Activated naive CD8-positive, alpha-beta T cell treated with anti-CD3 and anti-CD28 coated beads, Interleukin-2, amount 10 ng/mL, durations not matched to agents 7 days and 5 days (primary cell): ENCODE measurements at regions not wholly inside any gene's neighbourhood (a gene's known extent, or its start where the extent isn't known, plus 50 kb on each side); places are given as distances from the start of the nearest gene placed in this dataset.

Experiments
- ATAC-seq: fragments of 150-1000 bp; cut with Tn5 transposase; one replicate; pipeline ENCODE4 v1.10.0; 2021; ENCODE audit warnings: low read depth, moderate library complexity
- POLR2A ChIA-PET: fragments of 350-600 bp; sonication (Branson Sonifier 250); formaldehyde crosslinking; loops from one replicate; lab custom pipeline; 2021; ENCODE audit warnings: antibody characterized with exemption; lab: Charles Lee
- DNase-seq: peaks from one replicate; pipeline ENCODE4 v3.0.0; 2021
- H3K27ac Mint-ChIP-seq: one replicate; pipeline ENCODE4 v1.8.0; 2022; ENCODE audit warnings: mild to moderate bottlenecking, mixed read lengths
- H3K27me3 Mint-ChIP-seq: one replicate; pipeline ENCODE4 v1.8.0; 2022; ENCODE audit warnings: mild to moderate bottlenecking, moderate library complexity, mixed read lengths
- H3K36me3 Mint-ChIP-seq: one replicate; pipeline ENCODE4 v1.8.0; 2021; ENCODE audit warnings: mild to moderate bottlenecking, mixed read lengths
- H3K4me1 Mint-ChIP-seq: one replicate; pipeline ENCODE4 v1.8.0; 2021; ENCODE audit warnings: mixed read lengths
- H3K4me3 Mint-ChIP-seq: one replicate; pipeline ENCODE4 v1.8.0; 2022; ENCODE audit warnings: mild to moderate bottlenecking, moderate library complexity, mixed read lengths
- H3K9me3 Mint-ChIP-seq: one replicate; pipeline ENCODE4 v1.8.0; 2021; ENCODE audit warnings: mixed read lengths

- Mint-ChIP-seq H3K9me3 (peaks cover 2% of the 10 kb centered on the region), H3K4me1 (no peaks in the 10 kb centered on the region), H3K36me3 (no peaks in the 10 kb centered on the region), H3K27ac (no peak overlapping the region), H3K27me3 (peaks cover 2% of the 10 kb centered on the region), H3K4me3 (no peak overlapping the region)
- POLR2A ChIA-PET = no interaction called here
- no peak for DNase-seq
- no peak for ATAC-seq
These were observed 342.0 kb downstream of the SEC23A start for GRCh38 chr14:38761033-38761432.

GRCh38 chr14:38758661-38759060 lies 344.4 kb downstream of the SEC23A start:
- POLR2A ChIA-PET = no interaction called here
- H3K27me3 Mint-ChIP-seq = peaks cover 2% of the 10 kb centered on the region
- no peak overlapping the region for H3K27ac Mint-ChIP-seq
- H3K9me3 Mint-ChIP-seq = no peaks in the 10 kb centered on the region
- DNase-seq (no peak), ATAC-seq (no peak)
- no peak overlapping the region for H3K4me3 Mint-ChIP-seq
- H3K36me3 Mint-ChIP-seq = no peaks in the 10 kb centered on the region
- H3K4me1 Mint-ChIP-seq = no peaks in the 10 kb centered on the region

GRCh38 chr14:38755036-38755435 lies 348.0 kb downstream of the SEC23A start:
- Mint-ChIP-seq H3K36me3 (no peaks in the 10 kb centered on the region), H3K9me3 (no peaks in the 10 kb centered on the region), H3K27me3 (peaks cover 2% of the 10 kb centered on the region), H3K27ac (no peak overlapping the region), H3K4me1 (no peaks in the 10 kb centered on the region), H3K4me3 (no peak overlapping the region)
- DNase-seq (no peak), ATAC-seq (no peak)
- POLR2A ChIA-PET = no interaction called here

- DNase-seq (no peak), ATAC-seq (no peak)
- H3K27me3 Mint-ChIP-seq = no peaks in the 10 kb centered on the region
- H3K4me1 Mint-ChIP-seq = no peaks in the 10 kb centered on the region
- H3K4me3 Mint-ChIP-seq = no peak overlapping the region
- H3K36me3 Mint-ChIP-seq = no peaks in the 10 kb centered on the region
- no peak overlapping the region for H3K27ac Mint-ChIP-seq
- H3K9me3 Mint-ChIP-seq = no peaks in the 10 kb centered on the region
- POLR2A ChIA-PET = no interaction called here
These were observed 350.3 kb downstream of the SEC23A start for GRCh38 chr14:38752750-38753149.

- Mint-ChIP-seq H3K4me3 (no peak overlapping the region), H3K27me3 (no peaks in the 10 kb centered on the region), H3K27ac (no peak overlapping the region), H3K36me3 (no peaks in the 10 kb centered on the region), H3K9me3 (no peaks in the 10 kb centered on the region), H3K4me1 (no peaks in the 10 kb centered on the region)
- POLR2A ChIA-PET = no interaction called here
- ATAC-seq (no peak), DNase-seq (no peak)
These were observed 350.7 kb downstream of the SEC23A start for GRCh38 chr14:38752341-38752740.

GRCh38 chr14:38751459-38751858 lies 351.6 kb downstream of the SEC23A start:
- Mint-ChIP-seq H3K9me3 (no peaks in the 10 kb centered on the region), H3K27ac (no peak overlapping the region), H3K27me3 (no peaks in the 10 kb centered on the region), H3K4me3 (no peak overlapping the region), H3K36me3 (no peaks in the 10 kb centered on the region), H3K4me1 (no peaks in the 10 kb centered on the region)
- ATAC-seq (no peak), DNase-seq (no peak)
- POLR2A ChIA-PET = no interaction called here

GRCh38 chr14:38749936-38750335 lies 353.1 kb downstream of the SEC23A start:
- ATAC-seq = no peak
- H3K27ac Mint-ChIP-seq = no peak overlapping the region
- H3K36me3 Mint-ChIP-seq = no peaks in the 10 kb centered on the region
- H3K9me3 Mint-ChIP-seq = no peaks in the 10 kb centered on the region
- POLR2A ChIA-PET = no interaction called here
- no peak overlapping the region for H3K4me3 Mint-ChIP-seq
- no peak for DNase-seq
- H3K4me1 Mint-ChIP-seq = no peaks in the 10 kb centered on the region
- H3K27me3 Mint-ChIP-seq = no peaks in the 10 kb centered on the region

GRCh38 chr14:38745861-38746260 lies 357.2 kb downstream of the SEC23A start:
- ATAC-seq = no peak
- no peak for DNase-seq
- H3K4me3 Mint-ChIP-seq = no peak overlapping the region
- POLR2A ChIA-PET = no interaction called here
- no peaks in the 10 kb centered on the region for H3K27me3 Mint-ChIP-seq
- H3K4me1 Mint-ChIP-seq = no peaks in the 10 kb centered on the region
- H3K27ac Mint-ChIP-seq = no peak overlapping the region
- no peaks in the 10 kb centered on the region for H3K36me3 Mint-ChIP-seq
- no peaks in the 10 kb centered on the region for H3K9me3 Mint-ChIP-seq

GRCh38 chr14:38743966-38744584 lies 359.0 kb downstream of the SEC23A start:
- no peak for DNase-seq
- no peak overlapping the region for H3K27ac Mint-ChIP-seq
- H3K27me3 Mint-ChIP-seq = no peaks in the 10 kb centered on the region
- H3K9me3 Mint-ChIP-seq = no peaks in the 10 kb centered on the region
- no peak overlapping the region for H3K4me3 Mint-ChIP-seq
- no peaks in the 10 kb centered on the region for H3K36me3 Mint-ChIP-seq
- POLR2A ChIA-PET = no interaction called here
- ATAC-seq = no peak
- H3K4me1 Mint-ChIP-seq = no peaks in the 10 kb centered on the region

GRCh38 chr14:38737686-38738407 lies 365.2 kb downstream of the SEC23A start:
- no peaks in the 10 kb centered on the region for H3K36me3 Mint-ChIP-seq
- H3K27me3 Mint-ChIP-seq = no peaks in the 10 kb centered on the region
- no peak overlapping the region for H3K27ac Mint-ChIP-seq
- POLR2A ChIA-PET = no interaction called here
- ATAC-seq (no peak), DNase-seq (no peak)
- H3K9me3 Mint-ChIP-seq = no peaks in the 10 kb centered on the region
- no peak overlapping the region for H3K4me3 Mint-ChIP-seq
- no peaks in the 10 kb centered on the region for H3K4me1 Mint-ChIP-seq

GRCh38 chr14:38735005-38735404 lies 368.0 kb downstream of the SEC23A start:
- no peaks in the 10 kb centered on the region for H3K4me1 Mint-ChIP-seq
- H3K27me3 Mint-ChIP-seq = no peaks in the 10 kb centered on the region
- POLR2A ChIA-PET = no interaction called here
- H3K4me3 Mint-ChIP-seq = no peak overlapping the region
- DNase-seq (no peak), ATAC-seq (no peak)
- H3K36me3 Mint-ChIP-seq = no peaks in the 10 kb centered on the region
- no peaks in the 10 kb centered on the region for H3K9me3 Mint-ChIP-seq
- no peak overlapping the region for H3K27ac Mint-ChIP-seq

GRCh38 chr14:38731962-38732361 lies 371.1 kb downstream of the SEC23A start:
- no peak overlapping the region for H3K27ac Mint-ChIP-seq
- H3K4me3 Mint-ChIP-seq = no peak overlapping the region
- H3K36me3 Mint-ChIP-seq = no peaks in the 10 kb centered on the region
- no peaks in the 10 kb centered on the region for H3K27me3 Mint-ChIP-seq
- POLR2A ChIA-PET = no interaction called here
- no peaks in the 10 kb centered on the region for H3K9me3 Mint-ChIP-seq
- DNase-seq = no peak
- no peaks in the 10 kb centered on the region for H3K4me1 Mint-ChIP-seq
- ATAC-seq = no peak

GRCh38 chr14:38730420-38730819 lies 372.6 kb downstream of the SEC23A start:
- Mint-ChIP-seq H3K4me1 (no peaks in the 10 kb centered on the region), H3K9me3 (no peaks in the 10 kb centered on the region), H3K27ac (no peak overlapping the region), H3K4me3 (no peak overlapping the region), H3K36me3 (no peaks in the 10 kb centered on the region), H3K27me3 (no peaks in the 10 kb centered on the region)
- POLR2A ChIA-PET = no interaction called here
- DNase-seq (no peak), ATAC-seq (no peak)

GRCh38 chr14:38727731-38728130 lies 375.3 kb downstream of the SEC23A start:
- no peak for ATAC-seq
- H3K36me3 Mint-ChIP-seq = no peaks in the 10 kb centered on the region
- DNase-seq = no peak
- no peak overlapping the region for H3K27ac Mint-ChIP-seq
- POLR2A ChIA-PET = no interaction called here
- H3K4me3 Mint-ChIP-seq = no peak overlapping the region
- H3K27me3 Mint-ChIP-seq = no peaks in the 10 kb centered on the region
- H3K4me1 Mint-ChIP-seq = no peaks in the 10 kb centered on the region
- H3K9me3 Mint-ChIP-seq = no peaks in the 10 kb centered on the region
